ENCODE measurements at regions not wholly inside any gene's neighbourhood (a gene's known extent, or its start where the extent isn't known, plus 50 kb on each side); places are given as distances from the start of the nearest gene placed in this dataset.

GRCh38 chr21:16241016-16241415 is 511.2 kb downstream of the USP25 start:
- DNase-seq (ENCODE audit: low spot score), result no peak
- no peak for TF ChIP-seq CTCF (IDR thresholded peaks at IDR 0.05)
- Mint-ChIP-seq H3K4me1 (ENCODE audit: low read depth) (peaks cover 13% of the 10 kb centered on the region), H3K27me3 (ENCODE audit: low read depth) (no peaks in the 10 kb centered on the region), H3K9me3 (ENCODE audit: low read depth) (peaks cover 6% of the 10 kb centered on the region), H3K36me3 (ENCODE audit: low read depth) (no peaks in the 10 kb centered on the region), H3K27ac (ENCODE audit: unreplicated experiment) (no peak overlapping the region), H3K4me3 (ENCODE audit: unreplicated experiment) (no peak overlapping the region)

GRCh38 chr21:16241479-16241963 is 511.7 kb downstream of the USP25 start:
- Mint-ChIP-seq H3K9me3 (ENCODE audit: low read depth) (peaks cover 7% of the 10 kb centered on the region), H3K27me3 (ENCODE audit: low read depth) (no peaks in the 10 kb centered on the region), H3K27ac (ENCODE audit: unreplicated experiment) (peak overlapping the region; percentile 66), H3K4me1 (ENCODE audit: low read depth) (peaks cover 13% of the 10 kb centered on the region), H3K36me3 (ENCODE audit: low read depth) (peaks cover 2% of the 10 kb centered on the region), H3K4me3 (ENCODE audit: unreplicated experiment) (no peak overlapping the region)
- no peak for DNase-seq (ENCODE audit: low spot score)
- TF ChIP-seq CTCF (IDR thresholded peaks at IDR 0.05), result no peak

- no peak overlapping the region for H3K4me3 Mint-ChIP-seq (ENCODE audit: unreplicated experiment)
- no peak for TF ChIP-seq CTCF (IDR thresholded peaks at IDR 0.05)
- no peak overlapping the region for H3K27ac Mint-ChIP-seq (ENCODE audit: unreplicated experiment)
Observed at GRCh38 chr21:16243396-16243795, 513.6 kb downstream of the USP25 start.

GRCh38 chr21:16248705-16249104 is 518.9 kb downstream of the USP25 start:
- Mint-ChIP-seq H3K9me3 (ENCODE audit: low read depth) (peaks cover 4% of the 10 kb centered on the region), H3K27ac (ENCODE audit: unreplicated experiment) (no peak overlapping the region), H3K36me3 (ENCODE audit: low read depth) (peaks cover 2% of the 10 kb centered on the region), H3K27me3 (ENCODE audit: low read depth) (no peaks in the 10 kb centered on the region), H3K4me1 (ENCODE audit: low read depth) (peaks cover 21% of the 10 kb centered on the region), H3K4me3 (ENCODE audit: unreplicated experiment) (no peak overlapping the region)
- DNase-seq (ENCODE audit: low spot score), result no peak
- TF ChIP-seq CTCF (IDR thresholded peaks at IDR 0.05), result no peak

More at GRCh38 chr21:16243396-16243795, 513.6 kb downstream of the USP25 start:
- H3K4me1 Mint-ChIP-seq (ENCODE audit: low read depth), result peaks cover 13% of the 10 kb centered on the region
- peaks cover 2% of the 10 kb centered on the region for H3K36me3 Mint-ChIP-seq (ENCODE audit: low read depth)
- peaks cover 7% of the 10 kb centered on the region for H3K9me3 Mint-ChIP-seq (ENCODE audit: low read depth)
- H3K27me3 Mint-ChIP-seq (ENCODE audit: low read depth), result no peaks in the 10 kb centered on the region
- no peak for DNase-seq (ENCODE audit: low spot score)

- no peaks in the 10 kb centered on the region for H3K27me3 Mint-ChIP-seq (ENCODE audit: low read depth)
- peaks cover 2% of the 10 kb centered on the region for H3K36me3 Mint-ChIP-seq (ENCODE audit: low read depth)
- no peak overlapping the region for H3K4me3 Mint-ChIP-seq (ENCODE audit: unreplicated experiment)
- H3K4me1 Mint-ChIP-seq (ENCODE audit: low read depth), result peaks cover 32% of the 10 kb centered on the region
- no peak overlapping the region for H3K27ac Mint-ChIP-seq (ENCODE audit: unreplicated experiment)
- no peak for TF ChIP-seq CTCF (IDR thresholded peaks at IDR 0.05)
- peaks cover 4% of the 10 kb centered on the region for H3K9me3 Mint-ChIP-seq (ENCODE audit: low read depth)
- DNase-seq (ENCODE audit: low spot score), result no peak
Observed at GRCh38 chr21:16250273-16250672, 520.5 kb downstream of the USP25 start.

Data from chondrocyte (in vitro differentiated cells).